ENCODE measurements at regions not wholly inside any gene's neighbourhood (a gene's known extent, or its start where the extent isn't known, plus 50 kb on each side); places are given as distances from the start of the nearest gene placed in this dataset.
"Not testable (repeated sequence)": the region's sequence is repeated elsewhere in the genome, so short reads cannot be mapped to it uniquely, and the experiment has no call there.

DNA sequence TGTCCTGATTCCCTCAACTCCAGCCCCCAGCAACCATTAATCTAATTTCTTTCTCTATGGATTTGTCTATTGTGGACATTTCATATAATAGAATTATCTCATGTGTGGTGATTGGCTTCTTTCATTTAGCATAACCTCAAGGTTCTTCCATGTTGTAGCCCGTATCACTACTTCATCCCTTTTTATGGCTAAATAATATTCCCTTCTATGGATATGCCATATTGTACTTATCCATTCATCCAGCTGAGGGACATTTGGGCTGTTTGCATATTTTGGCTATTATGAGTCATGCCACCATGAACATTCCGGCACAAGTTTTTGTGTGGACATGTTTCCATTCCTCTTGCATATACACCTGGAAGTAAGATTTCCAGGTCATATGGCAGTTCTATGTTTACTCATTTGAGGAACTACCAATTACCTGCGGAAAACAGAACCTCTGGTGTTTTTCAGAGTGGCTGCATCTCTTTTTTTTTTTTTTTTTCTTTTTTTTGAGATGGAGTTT, 108.7 kb upstream of the MAP1LC3B2 start:
- H3K79me2 ChIP-seq (ENCODE audit: control insufficient read depth, insufficient read depth, low read length, unreplicated experiment) = no peaks in the 10 kb centered on the region
- H3K27ac ChIP-seq (ENCODE audit: low read depth, low read length) = no peak overlapping the region
- no peaks in the 10 kb centered on the region for H3K27me3 ChIP-seq (ENCODE audit: insufficient read depth, low read length)
- H3K36me3 ChIP-seq (ENCODE audit: insufficient read depth, low read length) = no peaks in the 10 kb centered on the region
- H2AFZ ChIP-seq (ENCODE audit: low read length, unreplicated experiment) = no peak overlapping the region
- H3K4me3 ChIP-seq (ENCODE audit: low read depth, low read length) = no peak overlapping the region
- H3K4me1 ChIP-seq (ENCODE audit: control insufficient read depth, insufficient read depth, low read length, unreplicated experiment) = peaks cover 10% of the 10 kb centered on the region

DNA sequence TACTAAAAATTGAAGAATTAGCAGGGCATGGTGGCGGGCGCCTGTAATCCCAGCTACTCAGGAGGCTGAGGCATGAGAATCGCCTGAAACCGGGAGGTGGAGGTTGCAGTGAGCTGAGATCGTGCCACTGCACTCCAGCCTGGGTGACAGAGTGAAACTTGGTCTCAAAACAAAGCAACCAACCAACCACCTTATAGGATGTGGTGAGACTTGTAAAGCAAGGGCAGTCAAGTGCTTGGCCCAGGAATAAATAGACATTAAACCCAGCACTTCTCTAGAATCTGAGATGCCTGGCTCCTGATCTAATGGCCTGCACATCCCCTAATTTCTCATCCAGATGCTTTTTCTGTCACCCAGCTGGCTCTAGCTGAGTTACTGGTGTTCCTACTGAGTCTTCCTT, 106.2 kb upstream of the MAP1LC3B2 start:
- not testable (repeated sequence) for H3K4me3 ChIP-seq (ENCODE audit: low read depth, low read length); H3K36me3 ChIP-seq (ENCODE audit: insufficient read depth, low read length); H3K79me2 ChIP-seq (ENCODE audit: control insufficient read depth, insufficient read depth, low read length, unreplicated experiment); H3K27me3 ChIP-seq (ENCODE audit: insufficient read depth, low read length); H2AFZ ChIP-seq (ENCODE audit: low read length, unreplicated experiment); H3K27ac ChIP-seq (ENCODE audit: low read depth, low read length)
- peaks cover 22% of the 10 kb centered on the region for H3K4me1 ChIP-seq (ENCODE audit: control insufficient read depth, insufficient read depth, low read length, unreplicated experiment)

DNA sequence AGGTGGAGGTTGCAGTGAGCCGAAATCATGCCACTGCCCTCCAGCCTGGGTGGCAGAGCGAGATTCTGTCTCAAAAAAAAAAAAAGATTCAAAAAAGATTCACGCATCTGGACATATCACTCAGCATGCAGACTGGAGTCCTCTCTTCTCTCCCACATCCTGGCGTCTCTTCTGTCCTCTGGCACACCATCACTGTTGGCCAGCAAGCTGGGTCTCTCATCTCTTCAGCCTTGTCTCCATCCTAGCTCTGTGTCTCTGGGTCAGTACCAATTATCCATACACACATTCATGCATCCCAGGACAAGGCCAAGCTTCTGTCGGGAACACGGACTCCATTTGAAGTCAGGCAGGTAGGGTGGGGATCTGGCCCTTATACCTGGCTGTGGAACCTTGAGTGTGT, 105.5 kb upstream of the MAP1LC3B2 start:
- no peak overlapping the region for H3K4me3 ChIP-seq (ENCODE audit: low read depth, low read length)
- H3K79me2 ChIP-seq (ENCODE audit: control insufficient read depth, insufficient read depth, low read length, unreplicated experiment) = no peaks in the 10 kb centered on the region
- H2AFZ ChIP-seq (ENCODE audit: low read length, unreplicated experiment) = no peak overlapping the region
- H3K27me3 ChIP-seq (ENCODE audit: insufficient read depth, low read length) = no peaks in the 10 kb centered on the region
- H3K27ac ChIP-seq (ENCODE audit: low read depth, low read length) = no peak overlapping the region
- peaks cover 22% of the 10 kb centered on the region for H3K4me1 ChIP-seq (ENCODE audit: control insufficient read depth, insufficient read depth, low read length, unreplicated experiment)
- no peaks in the 10 kb centered on the region for H3K36me3 ChIP-seq (ENCODE audit: insufficient read depth, low read length)

DNA sequence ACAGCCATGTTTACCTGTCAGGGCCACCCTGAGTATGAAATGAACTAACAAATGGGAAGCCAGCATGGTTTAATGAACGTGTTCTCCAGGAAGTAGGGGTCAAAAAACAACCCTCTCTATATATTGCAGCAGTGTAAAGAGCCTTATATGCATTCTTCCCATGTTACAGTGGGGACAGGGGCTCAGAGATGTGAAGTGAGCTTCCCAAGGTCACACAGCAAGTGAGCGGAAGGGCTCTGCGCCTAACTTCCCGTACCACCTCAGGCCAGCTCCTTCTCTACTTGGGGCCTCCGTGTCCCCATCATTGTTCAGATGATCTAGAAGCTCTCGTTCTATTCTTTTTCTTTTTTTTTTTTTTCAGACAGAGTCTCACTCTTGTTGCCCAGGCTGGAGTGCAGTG, 105.1 kb upstream of the MAP1LC3B2 start:
- no peaks in the 10 kb centered on the region for H3K27me3 ChIP-seq (ENCODE audit: insufficient read depth, low read length)
- peak overlapping the region; percentile 94 for H3K27ac ChIP-seq (ENCODE audit: low read depth, low read length)
- H2AFZ ChIP-seq (ENCODE audit: low read length, unreplicated experiment) = no peak overlapping the region
- H3K79me2 ChIP-seq (ENCODE audit: control insufficient read depth, insufficient read depth, low read length, unreplicated experiment) = no peaks in the 10 kb centered on the region
- no peak overlapping the region for H3K4me3 ChIP-seq (ENCODE audit: low read depth, low read length)
- peaks cover 22% of the 10 kb centered on the region for H3K4me1 ChIP-seq (ENCODE audit: control insufficient read depth, insufficient read depth, low read length, unreplicated experiment)
- H3K36me3 ChIP-seq (ENCODE audit: insufficient read depth, low read length) = no peaks in the 10 kb centered on the region

DNA sequence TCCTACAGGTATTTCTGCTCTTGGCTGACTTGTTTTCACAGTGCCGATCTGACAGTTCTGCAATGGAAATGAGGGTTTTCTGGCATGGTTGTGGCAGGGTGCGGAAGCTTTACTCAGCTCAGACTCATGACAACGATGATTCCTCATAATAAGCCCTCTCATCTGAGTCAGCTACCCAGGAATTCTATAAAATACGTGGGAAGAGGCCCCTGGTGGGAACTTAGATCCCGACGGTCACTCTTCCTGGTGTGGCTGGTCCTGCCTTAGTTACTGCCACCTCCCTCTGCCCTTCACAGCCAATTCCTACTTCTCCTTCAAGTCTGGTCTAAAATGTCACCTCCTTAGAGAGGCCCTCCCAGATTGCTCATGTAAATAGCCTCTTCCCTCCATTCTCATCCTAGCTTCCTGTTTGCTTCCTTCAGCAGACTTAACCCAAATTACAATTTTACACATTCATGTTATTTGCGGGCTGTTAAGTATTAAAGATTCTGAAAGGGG, 104.2 kb upstream of the MAP1LC3B2 start:
- Histone ChIP-seq H3K27ac (ENCODE audit: low read depth, low read length) (peak overlapping the region; percentile 94), H3K79me2 (ENCODE audit: control insufficient read depth, insufficient read depth, low read length, unreplicated experiment) (no peaks in the 10 kb centered on the region), H3K4me3 (ENCODE audit: low read depth, low read length) (peak overlapping the region; percentile 41), H3K36me3 (ENCODE audit: insufficient read depth, low read length) (no peaks in the 10 kb centered on the region), H3K27me3 (ENCODE audit: insufficient read depth, low read length) (no peaks in the 10 kb centered on the region), H2AFZ (ENCODE audit: low read length, unreplicated experiment) (no peak overlapping the region), H3K4me1 (ENCODE audit: control insufficient read depth, insufficient read depth, low read length, unreplicated experiment) (peaks cover 22% of the 10 kb centered on the region)

DNA sequence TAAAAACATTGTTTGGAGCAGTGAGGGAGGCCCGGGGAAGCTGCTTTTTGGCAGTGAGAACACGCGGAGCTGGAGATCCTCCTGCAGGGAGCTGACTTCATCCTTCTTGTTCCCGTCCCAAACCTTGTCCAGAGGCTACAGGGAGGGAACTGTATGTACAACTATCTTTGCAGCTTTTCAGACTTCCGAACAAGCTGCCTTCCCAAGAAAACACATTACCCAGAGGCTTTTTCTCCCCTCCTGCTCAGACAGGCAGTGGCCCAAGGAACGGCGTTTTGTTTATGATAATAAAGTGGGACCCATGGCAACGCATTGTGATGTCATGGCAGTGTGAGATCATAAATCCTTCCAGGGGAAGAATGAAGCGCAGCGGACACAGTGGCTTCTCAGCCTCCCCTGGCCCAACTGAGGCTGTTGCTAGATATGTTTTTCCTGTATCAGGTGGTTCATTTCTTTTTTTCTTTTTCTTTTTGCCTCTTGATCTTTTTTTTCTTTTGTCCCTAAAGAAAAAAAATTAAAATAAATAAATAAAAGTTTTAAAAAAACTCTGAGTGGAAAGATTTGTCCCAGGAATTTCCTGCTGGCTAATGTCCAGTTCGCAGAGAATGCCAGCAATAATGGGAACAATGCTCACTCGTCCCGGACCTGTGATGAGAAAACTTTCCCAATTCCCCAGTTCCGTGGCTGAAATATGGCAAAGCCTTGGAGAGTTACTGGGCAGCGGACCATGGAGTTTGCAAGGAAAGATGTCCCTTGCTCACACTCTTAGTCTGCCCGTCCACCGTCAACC, 103.4 kb upstream of the MAP1LC3B2 start:
- Histone ChIP-seq H3K4me3 (ENCODE audit: low read depth, low read length) (peak overlapping the region; percentile 41), H3K27ac (ENCODE audit: low read depth, low read length) (peak overlapping the region; percentile 94), H2AFZ (ENCODE audit: low read length, unreplicated experiment) (peak overlapping the region; percentile 12), H3K27me3 (ENCODE audit: insufficient read depth, low read length) (no peaks in the 10 kb centered on the region), H3K4me1 (ENCODE audit: control insufficient read depth, insufficient read depth, low read length, unreplicated experiment) (peaks cover 22% of the 10 kb centered on the region), H3K36me3 (ENCODE audit: insufficient read depth, low read length) (no peaks in the 10 kb centered on the region), H3K79me2 (ENCODE audit: control insufficient read depth, insufficient read depth, low read length, unreplicated experiment) (no peaks in the 10 kb centered on the region)

DNA sequence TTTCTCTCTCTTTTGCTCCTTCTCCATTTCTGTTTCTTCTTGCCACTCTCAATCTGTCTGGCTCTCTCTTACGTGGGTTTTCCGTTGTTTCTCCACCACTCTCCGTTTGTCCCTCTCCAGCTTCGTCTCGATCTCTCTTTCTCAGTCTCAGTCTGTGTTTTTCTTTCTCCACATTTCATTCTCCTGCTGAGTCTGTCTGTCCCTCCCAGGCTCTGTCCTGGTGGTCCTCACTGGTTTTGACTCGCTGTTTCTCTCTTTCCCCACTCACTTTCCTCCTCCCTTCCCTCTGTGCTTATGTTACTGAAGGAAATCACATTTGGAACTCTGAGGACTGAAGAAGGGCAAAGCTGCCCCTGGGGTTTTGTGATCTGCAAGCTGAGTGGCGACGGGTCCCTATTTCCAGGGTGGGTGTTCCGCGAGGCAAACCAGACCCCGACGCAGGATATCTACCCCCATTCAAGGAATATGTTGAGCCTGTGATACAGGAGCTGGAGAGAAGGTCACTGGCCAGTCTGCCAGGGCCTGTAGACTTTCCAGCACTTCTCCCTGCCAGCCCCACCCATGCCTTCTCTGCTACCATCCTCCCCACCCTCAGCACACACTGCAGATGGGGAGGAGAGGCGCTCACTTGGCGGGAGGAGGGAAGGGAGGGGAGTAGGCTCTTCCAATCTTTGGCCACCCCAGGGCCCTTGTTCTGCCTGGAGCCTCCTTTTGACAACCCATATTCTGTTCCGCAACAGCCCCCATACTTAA, 102.7 kb upstream of the MAP1LC3B2 start:
- H3K27me3 ChIP-seq (ENCODE audit: insufficient read depth, low read length) = no peaks in the 10 kb centered on the region
- peaks cover 22% of the 10 kb centered on the region for H3K4me1 ChIP-seq (ENCODE audit: control insufficient read depth, insufficient read depth, low read length, unreplicated experiment)
- peak overlapping the region; percentile 27; the same call in 1 of the 2 replicates for H3K4me3 ChIP-seq (ENCODE audit: low read depth, low read length)
- peak overlapping the region; percentile 94 for H3K27ac ChIP-seq (ENCODE audit: low read depth, low read length)
- H3K36me3 ChIP-seq (ENCODE audit: insufficient read depth, low read length) = no peaks in the 10 kb centered on the region
- H2AFZ ChIP-seq (ENCODE audit: low read length, unreplicated experiment) = peak overlapping the region; percentile 12
- H3K79me2 ChIP-seq (ENCODE audit: control insufficient read depth, insufficient read depth, low read length, unreplicated experiment) = no peaks in the 10 kb centered on the region

DNA sequence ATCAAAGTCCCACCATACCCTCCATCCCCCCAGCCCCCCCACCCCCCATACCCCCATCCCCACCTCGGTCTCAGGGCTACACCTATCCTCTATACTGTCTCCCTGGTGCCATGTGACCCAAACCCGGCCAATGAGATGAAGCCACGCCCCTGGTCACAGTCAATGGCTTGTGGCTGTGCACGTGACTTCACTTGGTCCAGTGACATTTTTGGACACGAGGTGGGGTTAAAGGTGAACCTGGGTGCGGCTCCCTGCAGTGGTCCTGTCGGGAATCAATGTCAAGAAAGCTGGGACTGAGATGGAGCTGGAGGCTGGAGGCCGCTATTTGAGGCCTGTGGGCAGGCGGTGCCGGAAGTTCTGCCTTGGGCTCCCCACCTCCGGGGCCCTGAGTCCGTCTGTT, 100.7 kb upstream of the MAP1LC3B2 start:
- Histone ChIP-seq H3K27me3 (ENCODE audit: insufficient read depth, low read length) (no peaks in the 10 kb centered on the region), H3K27ac (ENCODE audit: low read depth, low read length) (no peak overlapping the region), H3K36me3 (ENCODE audit: insufficient read depth, low read length) (no peaks in the 10 kb centered on the region), H3K4me1 (ENCODE audit: control insufficient read depth, insufficient read depth, low read length, unreplicated experiment) (peaks cover 22% of the 10 kb centered on the region), H3K4me3 (ENCODE audit: low read depth, low read length) (no peak overlapping the region), H2AFZ (ENCODE audit: low read length, unreplicated experiment) (no peak overlapping the region), H3K79me2 (ENCODE audit: control insufficient read depth, insufficient read depth, low read length, unreplicated experiment) (no peaks in the 10 kb centered on the region)

DNA sequence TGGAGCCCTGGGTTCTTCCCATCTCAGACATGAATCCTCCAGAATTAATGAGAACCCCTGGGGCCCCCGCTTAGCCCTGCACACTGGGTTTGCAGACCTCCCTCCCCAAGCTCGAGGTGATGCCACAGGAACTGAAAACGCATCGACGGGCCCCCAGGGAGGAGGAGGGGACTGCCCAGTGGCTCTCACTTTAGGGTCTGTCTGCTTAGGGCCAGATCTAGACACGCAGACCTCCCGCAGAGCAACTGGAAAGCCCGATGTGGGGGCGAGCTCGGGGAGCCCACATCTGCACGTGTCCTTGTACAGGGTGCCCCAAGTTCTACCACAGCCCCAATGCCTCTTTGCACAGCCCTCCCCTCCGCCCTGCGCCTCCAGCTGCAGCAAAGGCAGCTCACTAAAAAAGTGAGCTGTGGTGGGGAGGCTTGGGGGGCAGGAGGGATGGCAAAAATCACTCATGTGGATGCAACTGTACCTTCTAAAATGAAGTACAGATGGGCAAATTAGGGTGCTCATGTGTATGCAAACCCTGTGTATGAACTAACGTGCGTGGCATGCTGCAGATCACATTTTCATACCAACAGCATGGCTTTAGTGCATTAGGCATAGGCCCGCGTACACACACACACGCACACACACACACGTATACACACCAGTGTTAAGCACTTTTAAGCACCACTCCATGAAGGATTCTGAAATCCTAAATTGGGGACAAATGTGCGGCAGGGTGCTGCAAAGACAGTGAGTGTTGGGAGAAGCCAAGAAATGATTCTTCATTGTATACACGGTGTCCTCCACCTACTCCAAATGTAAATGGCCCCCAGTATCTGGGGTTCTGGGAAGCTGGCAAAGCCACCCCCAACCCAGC, 99.9 kb upstream of the MAP1LC3B2 start:
- Histone ChIP-seq H3K27me3 (ENCODE audit: insufficient read depth, low read length) (no peaks in the 10 kb centered on the region), H3K79me2 (ENCODE audit: control insufficient read depth, insufficient read depth, low read length, unreplicated experiment) (no peaks in the 10 kb centered on the region), H3K4me1 (ENCODE audit: control insufficient read depth, insufficient read depth, low read length, unreplicated experiment) (peaks cover 22% of the 10 kb centered on the region), H3K4me3 (ENCODE audit: low read depth, low read length) (no peak overlapping the region), H3K36me3 (ENCODE audit: insufficient read depth, low read length) (no peaks in the 10 kb centered on the region), H3K27ac (ENCODE audit: low read depth, low read length) (no peak overlapping the region), H2AFZ (ENCODE audit: low read length, unreplicated experiment) (no peak overlapping the region)

DNA sequence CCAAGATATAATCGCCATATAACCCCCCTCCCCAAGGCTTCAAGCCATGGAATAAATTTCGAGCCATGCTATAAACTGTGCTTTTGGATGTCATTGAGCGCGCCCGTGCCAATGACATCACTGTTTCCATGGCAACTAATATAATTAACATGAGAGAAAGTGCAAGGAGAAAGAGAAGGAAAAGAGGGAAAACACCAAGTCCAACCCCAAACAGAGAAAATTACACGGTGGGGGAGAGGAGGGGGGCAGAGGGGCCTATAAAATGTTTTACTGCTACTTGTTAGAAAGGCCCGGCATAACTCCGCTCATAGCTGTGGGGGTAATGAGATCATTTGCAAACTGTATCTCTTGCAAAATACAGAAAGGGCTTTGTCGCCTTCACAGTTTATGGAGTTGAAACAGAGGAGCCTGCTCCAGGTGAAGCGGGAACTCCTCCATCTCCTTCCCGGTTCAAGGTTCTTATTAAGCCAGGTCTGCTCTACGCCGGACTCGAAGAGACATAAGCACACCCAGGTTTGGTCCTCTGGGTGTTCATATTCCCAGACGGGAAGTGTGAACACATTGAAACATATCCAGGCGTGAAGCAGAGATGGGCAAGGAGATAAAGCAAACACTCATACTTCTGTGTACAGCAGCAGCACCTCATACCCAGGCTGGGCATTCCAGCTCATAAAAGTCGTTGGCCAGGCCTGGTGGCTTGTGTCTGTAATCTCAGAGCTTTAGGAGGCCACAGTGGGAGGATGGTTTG, 99.1 kb upstream of the MAP1LC3B2 start:
- Histone ChIP-seq H2AFZ (ENCODE audit: low read length, unreplicated experiment) (no peak overlapping the region), H3K27ac (ENCODE audit: low read depth, low read length) (no peak overlapping the region), H3K4me3 (ENCODE audit: low read depth, low read length) (no peak overlapping the region), H3K27me3 (ENCODE audit: insufficient read depth, low read length) (no peaks in the 10 kb centered on the region), H3K79me2 (ENCODE audit: control insufficient read depth, insufficient read depth, low read length, unreplicated experiment) (no peaks in the 10 kb centered on the region), H3K36me3 (ENCODE audit: insufficient read depth, low read length) (no peaks in the 10 kb centered on the region), H3K4me1 (ENCODE audit: control insufficient read depth, insufficient read depth, low read length, unreplicated experiment) (peaks cover 15% of the 10 kb centered on the region)

All from ACC112 (cell line).